GM23248 (cell line): ENCODE measurements at regions not wholly inside any gene's neighbourhood (a gene's known extent, or its start where the extent isn't known, plus 50 kb on each side); places are given as distances from the start of the nearest gene placed in this dataset.

ENCODE experiments used
- EZH2 ChIP-seq: fragments of 200-600 bp; sonication (generic); IDR thresholded peaks from 2 replicates; pipeline ENCODE4 v1.6.1; 2018; ENCODE audit warnings: antibody characterized with exemption, mild to moderate bottlenecking; ENCODE audit not compliant: insufficient read depth, poor library complexity, severe bottlenecking
- EZH2phosphoT487 ChIP-seq: fragments of 200-600 bp; sonication (generic); IDR thresholded peaks from 2 replicates; pipeline ENCODE4 v1.6.1; 2018; ENCODE audit warnings: antibody characterized with exemption, moderate library complexity, mild to moderate bottlenecking, low read depth; ENCODE audit not compliant: insufficient read depth

DNA sequence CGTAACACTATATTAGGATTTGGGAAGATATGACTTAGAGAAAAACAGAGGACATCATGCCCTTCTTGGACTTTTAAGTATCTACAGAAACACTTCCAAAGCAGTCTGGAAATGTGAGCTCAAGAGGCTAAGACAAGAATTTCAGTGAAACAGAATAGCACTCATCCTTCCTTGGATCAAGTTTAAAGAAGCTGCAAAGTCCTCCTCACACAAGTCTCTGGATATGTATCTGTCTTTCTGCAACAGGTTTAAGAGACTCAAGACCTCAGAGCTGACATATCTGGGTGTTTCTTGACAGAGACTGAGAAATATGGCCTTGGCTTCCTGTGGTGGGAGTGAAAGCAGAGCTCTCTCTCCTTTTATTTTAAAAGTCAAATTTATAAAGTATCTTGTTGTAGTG is 82.5 kb upstream of the GIMD1 start:
- no peak for TF ChIP-seq EZH2
- no peak for TF ChIP-seq EZH2phosphoT487
